Embryonic facial prominence (tissue), 1 donor: ENCODE measurements at regions not wholly inside any gene's neighbourhood (a gene's known extent, or its start where the extent isn't known, plus 50 kb on each side); places are given as distances from the start of the nearest gene placed in this dataset.

ENCODE experiments used
- DNase-seq: peaks from one replicate; pipeline ENCODE4 v3.0.0-alpha.2; 2016; ENCODE audit errors: extremely low spot score

- no peak for DNase-seq
Observed at GRCh38 chr9:82613498-82613897, 449.4 kb downstream of the RASEF start.

GRCh38 chr9:82616545-82616944 is 446.4 kb downstream of the RASEF start:
- no peak for DNase-seq

- DNase-seq = no peak
Observed at GRCh38 chr9:82621447-82621846, 441.5 kb downstream of the RASEF start.

- no peak for DNase-seq
Observed at GRCh38 chr9:82637368-82637767, 425.6 kb downstream of the RASEF start.

GRCh38 chr9:82645600-82645999 is 417.3 kb downstream of the RASEF start:
- DNase-seq = no peak

- DNase-seq = no peak
Observed at GRCh38 chr9:82650368-82650767, 412.6 kb downstream of the RASEF start.

GRCh38 chr9:82651474-82651873 is 411.5 kb downstream of the RASEF start:
- DNase-seq = no peak

- no peak for DNase-seq
Observed at GRCh38 chr9:82665324-82665723, 397.6 kb downstream of the RASEF start.

GRCh38 chr9:82668689-82669199 is 394.2 kb downstream of the RASEF start:
- DNase-seq = no peak

GRCh38 chr9:82670000-82670399 is 392.9 kb downstream of the RASEF start:
- no peak for DNase-seq

GRCh38 chr9:82670726-82671125 is 392.2 kb downstream of the RASEF start:
- no peak for DNase-seq

GRCh38 chr9:82673201-82673600 is 389.7 kb downstream of the RASEF start:
- no peak for DNase-seq

GRCh38 chr9:82673919-82674318 is 389.0 kb downstream of the RASEF start:
- no peak for DNase-seq

GRCh38 chr9:82675102-82675501 is 387.8 kb downstream of the RASEF start:
- no peak for DNase-seq

GRCh38 chr9:82675605-82676004 is 387.3 kb downstream of the RASEF start:
- DNase-seq = no peak

- DNase-seq = no peak
Observed at GRCh38 chr9:82677086-82677485, 385.9 kb downstream of the RASEF start.

GRCh38 chr9:82679472-82679871 is 383.5 kb downstream of the RASEF start:
- no peak for DNase-seq

- DNase-seq = no peak
Observed at GRCh38 chr9:82680179-82680935, 382.6 kb downstream of the RASEF start.

GRCh38 chr9:82681809-82682208 is 381.1 kb downstream of the RASEF start:
- DNase-seq = no peak

- no peak for DNase-seq
Observed at GRCh38 chr9:82682431-82682830, 380.5 kb downstream of the RASEF start.

GRCh38 chr9:82695704-82696103 is 367.2 kb downstream of the RASEF start:
- no peak for DNase-seq

- DNase-seq = no peak
Observed at GRCh38 chr9:82706786-82707185, 356.2 kb downstream of the RASEF start.

GRCh38 chr9:82716821-82717220 is 346.1 kb downstream of the RASEF start:
- no peak for DNase-seq

GRCh38 chr9:82720515-82720914 is 342.4 kb downstream of the RASEF start:
- no peak for DNase-seq
